ENCODE measurements at regions not wholly inside any gene's neighbourhood (a gene's known extent, or its start where the extent isn't known, plus 50 kb on each side); places are given as distances from the start of the nearest gene placed in this dataset.

GRCh38 chr2:44834656-44835055 is 106.8 kb upstream of the SIX3 start:
- TF ChIP-seq CTCF (IDR thresholded peaks at IDR 0.05; ENCODE audit: low read depth, low read length, missing input control), result no peak
- TF ChIP-seq FOXA1 (IDR thresholded peaks at IDR 0.05), result no peak
- TF ChIP-seq ATF3 (IDR thresholded peaks at IDR 0.05), result no peak
- TF ChIP-seq GABPA (IDR thresholded peaks at IDR 0.05 in 1 of 2, conservative IDR thresholded peaks at IDR 0.05 in 1 of 2), result no peak
- TF ChIP-seq JUND (IDR thresholded peaks at IDR 0.05), result no peak
- no peak for TF ChIP-seq REST (IDR thresholded peaks at IDR 0.05)
- TF ChIP-seq ZBTB33 (IDR thresholded peaks at IDR 0.05), result no peak
- no peak for TF ChIP-seq SP1 (IDR thresholded peaks at IDR 0.05)
- TF ChIP-seq RAD21 (IDR thresholded peaks at IDR 0.05), result no peak
- TF ChIP-seq FOXA2 (IDR thresholded peaks at IDR 0.05), result no peak
- no peak for TF ChIP-seq MAX (IDR thresholded peaks at IDR 0.05)
- no peak for TF ChIP-seq YY1 (IDR thresholded peaks at IDR 0.05)
- TF ChIP-seq EGR1 (IDR thresholded peaks at IDR 0.05; ENCODE audit: low read depth in 2 of 2), result no peak
- TF ChIP-seq NR2F2 (IDR thresholded peaks at IDR 0.05), result no peak
- no peak for TF ChIP-seq HNF4A (conservative IDR thresholded peaks at IDR 0.05)
- TF ChIP-seq RXRA (IDR thresholded peaks at IDR 0.05), result no peak
- no peak for TF ChIP-seq TAF1 (conservative IDR thresholded peaks at IDR 0.05)
- TF ChIP-seq HNF4G (IDR thresholded peaks at IDR 0.05), result no peak
- no peaks in the 10 kb centered on the region for H3K4me1 ChIP-seq (ENCODE audit: control insufficient read depth in 4 of 4, insufficient read depth in 4 of 4, low read length in 3 of 4)
- 92% methylated on average over 1 of the region's 1 CpG for WGBS
- peaks cover 0 to 3% (median 1%) of the 10 kb centered on the region in 4 donors for H3K9me3 ChIP-seq (ENCODE audit: control insufficient read depth in 4 of 4, low read length in 3 of 4)
- DNase-seq (ENCODE audit: low spot score), result no peak
- no peaks in the 10 kb centered on the region for H3K36me3 ChIP-seq (ENCODE audit: control insufficient read depth in 4 of 4, insufficient read depth in 3 of 4, low read depth in 1 of 4, low read length in 3 of 4)
- no peak overlapping the region for H3K4me3 ChIP-seq (ENCODE audit: low read depth in 1 of 3, low read length in 3 of 3)
- H3K27ac ChIP-seq (ENCODE audit: low read depth in 1 of 2, low read length in 2 of 2), result no peak overlapping the region
- no peak overlapping the region for H3K9ac ChIP-seq (ENCODE audit: low read depth in 1 of 2, low read length in 2 of 2)
- no peaks in the 10 kb centered on the region for H3K27me3 ChIP-seq (ENCODE audit: control insufficient read depth in 4 of 4, insufficient read depth in 4 of 4, low read length in 3 of 4)
